DOHH2 (cell line): ENCODE measurements at regions not wholly inside any gene's neighbourhood (a gene's known extent, or its start where the extent isn't known, plus 50 kb on each side); places are given as distances from the start of the nearest gene placed in this dataset.

ENCODE experiments used
- H3F3A ChIP-seq: fragments of 200-600 bp; sonication (generic), shearing (Covaris generic); 2 replicates; pipeline ENCODE4 v1.6.0; 2016; ENCODE audit warnings: antibody characterized with exemption, mild to moderate bottlenecking; ENCODE audit not compliant: control insufficient read depth, insufficient read depth
- H3K27ac ChIP-seq: fragments of 200-600 bp; sonication (generic); 2 replicates; pipeline ENCODE4 v1.5.1; 2014; ENCODE audit warnings: low read depth, mild to moderate bottlenecking, low read length, moderate library complexity
- H3K27me3 ChIP-seq: fragments of 200-600 bp; sonication (generic); 2 replicates; pipeline ENCODE4 v1.6.1; 2014; ENCODE audit warnings: mild to moderate bottlenecking, low read length, mixed read lengths; ENCODE audit not compliant: control insufficient read depth
- H3K36me3 ChIP-seq: fragments of 200-600 bp; sonication (generic); 2 replicates; pipeline ENCODE4 v1.6.1; 2014; ENCODE audit warnings: mild to moderate bottlenecking, low read length, moderate library complexity, mixed read lengths; ENCODE audit not compliant: control insufficient read depth
- H3K4me1 ChIP-seq: fragments of 200-600 bp; sonication (generic); 2 replicates; pipeline ENCODE4 v1.6.1; 2014; ENCODE audit warnings: mild to moderate bottlenecking, low read length, mixed read lengths; ENCODE audit not compliant: control insufficient read depth
- H3K4me2 ChIP-seq: fragments of 200-600 bp; sonication (generic); 2 replicates; pipeline ENCODE4 v1.6.0; 2014; ENCODE audit warnings: mild to moderate bottlenecking, low read length, moderate library complexity
- H3K4me3 ChIP-seq: fragments of 200-600 bp; sonication (generic); 2 replicates; pipeline ENCODE4 v1.5.1; 2014; ENCODE audit warnings: mild to moderate bottlenecking, low read length, mixed read lengths
- H3K79me2 ChIP-seq: fragments of 200-600 bp; sonication (generic); 2 replicates; pipeline ENCODE4 v1.6.1; 2014; ENCODE audit warnings: mild to moderate bottlenecking, low read length, mixed read lengths; ENCODE audit not compliant: control insufficient read depth
- H3K9me2 ChIP-seq: fragments of 200-600 bp; sonication (generic); replicated peaks from 2 replicates; pipeline ENCODE4 v1.6.1; 2014; ENCODE audit warnings: mild to moderate bottlenecking, low read length, mixed read lengths; ENCODE audit not compliant: control insufficient read depth
- H3K9me3 ChIP-seq: fragments of 200-600 bp; sonication (generic); 2 replicates; pipeline ENCODE4 v1.6.1; 2014; ENCODE audit warnings: antibody characterized with exemption, low read length, mixed read lengths; ENCODE audit not compliant: control insufficient read depth, insufficient read depth
- H4K20me1 ChIP-seq: fragments of 200-600 bp; sonication (generic); 2 replicates; pipeline ENCODE4 v1.6.0; 2014; ENCODE audit warnings: low read depth, mild to moderate bottlenecking, antibody characterized with exemption, low read length, moderate library complexity; ENCODE audit not compliant: control insufficient read depth, insufficient read depth
- CTCF ChIP-seq: fragments of 200-600 bp; sonication (generic); IDR thresholded peaks from one replicate; pipeline ENCODE4 v1.5.1; 2014; ENCODE audit warnings: antibody characterized with exemption, mild to moderate bottlenecking, low read depth, low read length; ENCODE audit not compliant: poor library complexity, severe bottlenecking
- EZH2phosphoT487 ChIP-seq: fragments of 200-600 bp; sonication (generic); IDR thresholded peaks from 2 replicates; pipeline ENCODE4 v1.6.1; 2017; ENCODE audit warnings: borderline replicate concordance, mild to moderate bottlenecking, antibody characterized with exemption, low read length, moderate library complexity, mixed read lengths

GRCh38 chr5:17148481-17148880 lies 69.0 kb upstream of the BASP1 start:
- Histone ChIP-seq H3K4me3 (no peak overlapping the region), H3K36me3 (no peaks in the 10 kb centered on the region), H3K4me1 (no peaks in the 10 kb centered on the region), H3K9me2 (no peaks in the 10 kb centered on the region), H3K4me2 (no peak overlapping the region), H3K27ac (no peak overlapping the region), H3K9me3 (no peaks in the 10 kb centered on the region), H3K79me2 (no peaks in the 10 kb centered on the region), H4K20me1 (no peaks in the 10 kb centered on the region), H3F3A (no peaks in the 10 kb centered on the region), H3K27me3 (no peaks in the 10 kb centered on the region)
- no peak for TF ChIP-seq EZH2phosphoT487

GRCh38 chr5:17149786-17150185 lies 67.6 kb upstream of the BASP1 start:
- Histone ChIP-seq H3K27me3 (no peaks in the 10 kb centered on the region), H3K36me3 (no peaks in the 10 kb centered on the region), H3K4me1 (no peaks in the 10 kb centered on the region), H3K9me3 (no peaks in the 10 kb centered on the region), H3F3A (no peaks in the 10 kb centered on the region), H3K27ac (no peak overlapping the region), H3K9me2 (no peaks in the 10 kb centered on the region), H3K4me3 (no peak overlapping the region), H4K20me1 (no peaks in the 10 kb centered on the region), H3K4me2 (no peak overlapping the region), H3K79me2 (no peaks in the 10 kb centered on the region)
- no peak for TF ChIP-seq CTCF
- TF ChIP-seq EZH2phosphoT487: no peak

- no peaks in the 10 kb centered on the region for H3K27me3 ChIP-seq
- H3K36me3 ChIP-seq: no peaks in the 10 kb centered on the region
- no peaks in the 10 kb centered on the region for H3K79me2 ChIP-seq
- no peaks in the 10 kb centered on the region for H4K20me1 ChIP-seq
- H3K27ac ChIP-seq: no peak overlapping the region
- H3K9me3 ChIP-seq: no peaks in the 10 kb centered on the region
- H3K9me2 ChIP-seq: no peaks in the 10 kb centered on the region
- no peaks in the 10 kb centered on the region for H3K4me1 ChIP-seq
- TF ChIP-seq CTCF: no peak
- no peak for TF ChIP-seq EZH2phosphoT487
- no peak overlapping the region for H3K4me2 ChIP-seq
- H3F3A ChIP-seq: no peaks in the 10 kb centered on the region
- no peak overlapping the region for H3K4me3 ChIP-seq
These were observed 66.9 kb upstream of the BASP1 start for GRCh38 chr5:17150531-17150930.

- Histone ChIP-seq H3K9me3 (no peaks in the 10 kb centered on the region), H4K20me1 (no peaks in the 10 kb centered on the region), H3K9me2 (no peaks in the 10 kb centered on the region), H3K4me2 (no peak overlapping the region), H3K27ac (no peak overlapping the region), H3K36me3 (no peaks in the 10 kb centered on the region), H3K79me2 (no peaks in the 10 kb centered on the region), H3K27me3 (no peaks in the 10 kb centered on the region), H3K4me1 (no peaks in the 10 kb centered on the region), H3K4me3 (no peak overlapping the region), H3F3A (no peaks in the 10 kb centered on the region)
- no peak for TF ChIP-seq EZH2phosphoT487
- no peak for TF ChIP-seq CTCF
These were observed 65.7 kb upstream of the BASP1 start for GRCh38 chr5:17151686-17152085.
